HepG2 (cell line): ENCODE measurements at regions not wholly inside any gene's neighbourhood (a gene's known extent, or its start where the extent isn't known, plus 50 kb on each side); places are given as distances from the start of the nearest gene placed in this dataset.

Experiments used
- MLX ChIP-seq: IDR thresholded peaks from 2 replicates; pipeline ENCODE4 v1.6.1; 2016
- SP1 ChIP-seq, 2 experiments: fragments of 450-650 bp in 1 of 2; sonication (generic) in 1 of 2; formaldehyde crosslinking in 1 of 2; IDR thresholded peaks; 2 replicates each; pipeline versions ENCODE4 v1.4.0 to v1.6.1; 2016 to 2020; ENCODE audit warnings: missing genetic modification reagents in 1 of 2
- SRF ChIP-seq: IDR thresholded peaks from 2 replicates; pipeline ENCODE4 v1.6.1; 2011; ENCODE audit warnings: mild to moderate bottlenecking, low read depth, low read length, moderate library complexity
- TCF7 ChIP-seq: sonication (generic); IDR thresholded peaks from 2 replicates; pipeline ENCODE4 v1.6.1; 2016; ENCODE audit warnings: antibody characterized with exemption, low read depth
- TRIM24 ChIP-seq: sonication (generic); formaldehyde crosslinking; IDR thresholded peaks from 2 replicates; pipeline ENCODE4 v1.8.0; 2022; ENCODE audit warnings: mild to moderate bottlenecking, missing genetic modification reagents
- YY1 ChIP-seq: IDR thresholded peaks from 2 replicates; pipeline ENCODE4 v1.6.1; 2011; ENCODE audit warnings: low read length, low read depth, moderate library complexity, mild to moderate bottlenecking; ENCODE audit not compliant: insufficient read depth, insufficient replicate concordance
- TF ChIP-seq, protein P1 (sequence below): sonication (generic); formaldehyde crosslinking; IDR thresholded peaks from 2 replicates; pipeline ENCODE4 v1.5.0; 2020; ENCODE audit warnings: mild to moderate bottlenecking, missing genetic modification reagents, moderate library complexity

DNA sequence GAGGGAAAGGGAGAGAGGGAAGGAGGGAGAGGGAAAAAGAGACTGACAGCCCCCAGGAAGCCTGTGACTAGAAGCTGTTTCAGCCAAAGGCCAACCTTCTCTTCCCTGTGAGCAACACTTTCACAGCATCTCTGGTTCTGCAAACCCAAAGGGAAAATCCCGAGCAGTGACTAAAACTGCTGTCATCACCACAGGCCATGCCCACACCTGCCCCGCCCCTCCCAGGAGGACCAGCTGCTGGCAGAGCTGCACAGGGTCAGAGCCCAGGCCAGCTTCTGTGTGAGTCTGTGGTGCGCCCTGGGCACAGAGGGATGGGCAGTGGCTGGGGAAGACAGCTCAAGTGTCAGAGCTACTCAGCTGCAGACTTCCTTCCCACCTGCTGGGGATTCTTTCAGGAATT is 64.9 kb upstream of the OTOS start:
- TF ChIP-seq, protein P1, sequence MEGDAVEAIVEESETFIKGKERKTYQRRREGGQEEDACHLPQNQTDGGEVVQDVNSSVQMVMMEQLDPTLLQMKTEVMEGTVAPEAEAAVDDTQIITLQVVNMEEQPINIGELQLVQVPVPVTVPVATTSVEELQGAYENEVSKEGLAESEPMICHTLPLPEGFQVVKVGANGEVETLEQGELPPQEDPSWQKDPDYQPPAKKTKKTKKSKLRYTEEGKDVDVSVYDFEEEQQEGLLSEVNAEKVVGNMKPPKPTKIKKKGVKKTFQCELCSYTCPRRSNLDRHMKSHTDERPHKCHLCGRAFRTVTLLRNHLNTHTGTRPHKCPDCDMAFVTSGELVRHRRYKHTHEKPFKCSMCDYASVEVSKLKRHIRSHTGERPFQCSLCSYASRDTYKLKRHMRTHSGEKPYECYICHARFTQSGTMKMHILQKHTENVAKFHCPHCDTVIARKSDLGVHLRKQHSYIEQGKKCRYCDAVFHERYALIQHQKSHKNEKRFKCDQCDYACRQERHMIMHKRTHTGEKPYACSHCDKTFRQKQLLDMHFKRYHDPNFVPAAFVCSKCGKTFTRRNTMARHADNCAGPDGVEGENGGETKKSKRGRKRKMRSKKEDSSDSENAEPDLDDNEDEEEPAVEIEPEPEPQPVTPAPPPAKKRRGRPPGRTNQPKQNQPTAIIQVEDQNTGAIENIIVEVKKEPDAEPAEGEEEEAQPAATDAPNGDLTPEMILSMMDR (CRISPR knock-in tag) = no peak
- no peak for TF ChIP-seq TCF7
- TF ChIP-seq SP1 (IDR thresholded peaks at IDR 0.05) = no peak
- TF ChIP-seq SP1 (CRISPR knock-in tag; IDR thresholded peaks at IDR 0.05) = no peak
- TF ChIP-seq YY1 = no peak
- TF ChIP-seq MLX = no peak
- no peak for TF ChIP-seq TRIM24 (CRISPR knock-in tag)
- no peak for TF ChIP-seq SRF
